ENCODE measurements at regions not wholly inside any gene's neighbourhood (a gene's known extent, or its start where the extent isn't known, plus 50 kb on each side); places are given as distances from the start of the nearest gene placed in this dataset.
"Not testable (repeated sequence)": the region's sequence is repeated elsewhere in the genome, so short reads cannot be mapped to it uniquely, and the experiment has no call there.

- DNase-seq: no peak
Observed at GRCh38 chr5:60439552-60439951, 260.4 kb downstream of the DEPDC1B start.

DNA sequence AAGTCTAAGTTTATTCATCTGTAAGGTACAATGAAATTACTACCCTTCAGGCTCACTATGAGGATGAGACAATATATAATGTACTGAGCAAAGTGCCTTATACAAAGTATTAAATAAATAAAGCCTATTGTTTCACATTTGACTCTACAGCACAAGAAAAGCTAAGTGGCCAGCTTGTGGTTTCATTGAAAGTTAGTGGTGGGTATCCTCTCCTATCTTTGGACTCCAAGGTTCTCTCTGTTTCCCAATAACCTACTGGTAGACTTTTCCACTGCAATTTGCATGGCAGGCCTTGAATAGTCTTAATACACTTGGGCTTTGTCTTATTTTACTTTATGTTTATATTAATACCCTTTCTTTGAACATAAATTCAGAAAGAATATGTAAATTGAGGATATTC is 262.7 kb downstream of the DEPDC1B start:
- DNase-seq: no peak

DNA sequence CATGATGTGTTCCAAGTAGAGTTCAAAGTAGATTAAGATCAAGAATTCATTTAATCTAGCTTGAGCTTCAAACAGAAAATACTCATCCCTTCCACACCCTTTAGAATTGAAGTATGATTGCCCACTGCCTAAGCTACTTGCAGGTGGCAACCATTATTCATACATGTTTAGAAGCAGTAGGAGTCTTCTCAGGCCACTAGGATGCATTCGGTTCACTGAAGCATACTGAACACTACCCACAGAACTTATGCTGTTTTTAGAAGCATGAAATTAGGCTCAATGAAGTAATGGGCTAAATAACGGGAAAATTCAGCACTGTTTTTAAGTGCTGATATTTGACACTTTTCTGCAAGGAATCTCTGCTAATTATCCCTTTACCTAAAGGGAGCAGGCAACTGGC is 263.4 kb downstream of the DEPDC1B start:
- DNase-seq: no peak

DNA sequence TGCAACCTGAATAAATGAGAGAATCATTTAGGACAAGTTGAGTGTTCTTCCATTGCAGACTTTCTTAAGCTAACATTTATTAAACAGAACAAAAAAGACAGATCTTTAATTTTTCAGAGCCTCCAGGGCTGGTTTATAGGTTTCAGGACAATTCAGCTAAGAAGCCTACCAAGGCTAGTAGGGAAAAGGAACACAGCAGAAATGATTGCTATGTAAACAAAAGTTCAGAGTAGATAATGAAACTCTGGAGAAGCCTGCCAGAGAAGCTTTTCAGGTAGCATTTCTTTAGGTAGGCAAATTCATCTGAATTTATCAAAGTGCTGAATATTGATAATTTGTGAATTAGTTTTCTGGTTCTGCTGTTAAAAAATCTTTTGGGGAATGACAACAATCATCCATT is 264.2 kb downstream of the DEPDC1B start:
- DNase-seq: no peak

- DNase-seq: not testable (repeated sequence)
Observed at GRCh38 chr5:60426189-60426588, 273.8 kb downstream of the DEPDC1B start.

- DNase-seq: not testable (repeated sequence)
Observed at GRCh38 chr5:60420773-60421172, 279.2 kb downstream of the DEPDC1B start.

- DNase-seq: no peak
Observed at GRCh38 chr5:60417500-60418181, 282.3 kb downstream of the DEPDC1B start.

DNA sequence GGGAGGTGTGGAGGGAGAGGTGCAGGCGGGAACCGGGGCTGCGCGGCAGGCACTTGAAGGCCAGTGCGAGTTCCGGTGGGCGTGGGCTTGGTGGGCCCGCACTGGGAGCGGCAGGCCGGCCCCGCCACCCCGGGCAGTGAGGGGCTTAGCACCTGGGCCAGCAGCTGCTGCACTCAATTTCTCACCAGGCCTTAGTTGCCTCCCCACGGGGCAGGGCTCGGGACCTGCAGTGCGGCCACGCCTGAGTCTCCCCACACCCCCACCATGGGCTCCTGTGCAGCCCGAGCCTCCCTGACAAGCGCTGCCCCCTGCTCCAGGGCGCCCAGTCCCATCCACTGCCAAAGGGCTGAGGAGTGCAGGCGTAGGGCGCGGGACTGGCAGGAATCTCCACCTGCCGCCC is 284.5 kb downstream of the DEPDC1B start:
- no peak for DNase-seq

- no peak for DNase-seq
Observed at GRCh38 chr5:60410427-60410826, 289.5 kb downstream of the DEPDC1B start.

- DNase-seq: no peak
Observed at GRCh38 chr5:60404171-60404570, 295.8 kb downstream of the DEPDC1B start.

DNA sequence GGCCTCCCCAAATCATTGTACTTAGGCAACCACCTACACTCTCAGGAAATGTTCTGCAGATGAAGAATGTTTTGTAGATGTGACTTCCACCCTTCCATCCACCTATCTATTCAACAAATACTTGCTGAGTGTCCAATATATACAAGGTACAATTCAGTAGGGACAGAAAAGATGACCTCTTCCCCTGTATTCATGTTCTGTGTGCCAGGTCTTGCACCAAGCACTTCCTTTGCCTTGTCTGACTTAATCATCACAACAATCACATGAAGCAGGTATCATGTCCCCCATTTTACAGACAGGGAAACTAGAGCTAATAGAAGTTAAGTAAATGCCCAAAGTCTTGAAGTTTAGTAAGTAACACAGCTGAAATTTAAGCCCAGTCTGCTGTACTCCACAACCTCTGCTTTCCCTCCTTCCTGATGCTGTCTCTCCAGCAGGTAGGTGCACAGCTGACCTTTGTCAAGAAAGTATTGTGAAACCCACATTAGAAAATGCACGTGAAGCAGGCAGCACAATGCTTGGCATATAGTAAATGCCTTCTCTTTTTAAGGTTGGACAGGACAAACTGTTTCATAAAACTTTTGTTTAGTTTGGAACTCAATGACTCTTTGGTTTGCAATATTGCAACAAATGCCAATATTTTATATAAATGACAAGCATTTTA is 296.5 kb downstream of the DEPDC1B start:
- DNase-seq: no peak

DNA sequence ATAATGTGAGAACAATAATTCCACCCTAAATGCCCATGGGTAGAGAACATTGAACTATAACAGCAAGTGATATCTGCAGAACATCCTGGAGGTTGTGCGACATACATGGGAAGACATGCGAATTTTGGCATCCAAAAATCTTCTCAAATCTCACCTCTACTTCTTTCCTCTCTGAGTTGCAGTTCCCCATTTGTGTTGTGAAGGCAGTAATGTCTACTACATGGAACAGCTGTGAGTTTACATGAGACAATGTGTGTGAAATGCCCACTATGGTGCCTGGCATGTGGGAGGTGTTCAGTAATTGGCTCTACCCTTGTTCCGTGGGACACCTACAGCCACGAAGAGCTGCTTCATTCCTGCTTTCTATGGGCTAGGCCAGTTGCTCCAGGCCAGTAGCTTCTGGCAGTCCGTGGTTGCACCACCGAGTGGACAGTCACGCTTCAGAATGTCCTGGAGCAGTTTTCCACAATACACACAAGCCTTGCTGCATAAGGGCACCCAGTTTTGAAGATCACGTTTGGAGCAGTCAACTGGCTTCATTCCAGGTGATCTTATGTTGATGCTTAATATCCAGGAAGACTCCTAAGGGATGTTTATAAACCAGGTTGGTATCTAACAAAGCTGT is 297.7 kb downstream of the DEPDC1B start:
- DNase-seq: no peak

DNA sequence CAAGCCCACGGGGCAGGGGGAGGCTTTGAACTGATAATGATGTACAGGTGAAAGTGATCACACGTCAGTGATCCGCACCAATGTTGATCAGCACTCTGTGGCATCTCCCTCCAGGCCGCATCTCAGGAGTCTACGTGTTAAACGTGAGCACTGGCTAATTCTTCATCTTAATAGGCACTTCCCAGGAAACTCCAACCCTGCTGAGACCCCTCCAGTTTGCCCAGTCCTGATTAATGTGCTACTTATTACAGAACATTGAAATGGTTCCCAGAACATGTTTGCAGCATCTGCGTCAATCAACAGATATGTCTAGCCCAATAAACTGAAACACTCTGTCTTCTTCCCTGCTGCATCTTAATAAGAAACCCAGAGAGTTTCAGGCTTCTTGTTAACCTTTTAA is 298.4 kb downstream of the DEPDC1B start:
- no peak for DNase-seq

DNA sequence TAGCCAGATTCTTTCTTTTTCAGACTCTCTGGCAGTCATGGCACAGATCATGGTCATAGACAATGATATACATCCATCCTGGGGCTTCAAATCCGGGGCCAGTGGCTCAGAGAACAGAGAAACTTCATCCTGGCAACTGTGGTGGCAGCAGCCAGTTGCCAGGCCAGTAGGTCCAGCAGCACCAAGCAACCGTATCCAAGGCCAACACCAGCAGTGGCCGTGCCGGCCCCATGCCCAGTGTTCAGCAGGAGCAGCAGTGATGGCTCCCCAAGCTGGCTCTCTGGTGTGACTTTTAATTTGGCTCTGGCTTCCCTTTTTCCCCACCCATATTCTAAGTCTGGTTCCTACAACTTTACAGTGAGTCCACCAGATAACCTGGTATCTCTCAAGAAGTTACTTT is 300.5 kb downstream of the DEPDC1B start:
- DNase-seq: no peak

DNA sequence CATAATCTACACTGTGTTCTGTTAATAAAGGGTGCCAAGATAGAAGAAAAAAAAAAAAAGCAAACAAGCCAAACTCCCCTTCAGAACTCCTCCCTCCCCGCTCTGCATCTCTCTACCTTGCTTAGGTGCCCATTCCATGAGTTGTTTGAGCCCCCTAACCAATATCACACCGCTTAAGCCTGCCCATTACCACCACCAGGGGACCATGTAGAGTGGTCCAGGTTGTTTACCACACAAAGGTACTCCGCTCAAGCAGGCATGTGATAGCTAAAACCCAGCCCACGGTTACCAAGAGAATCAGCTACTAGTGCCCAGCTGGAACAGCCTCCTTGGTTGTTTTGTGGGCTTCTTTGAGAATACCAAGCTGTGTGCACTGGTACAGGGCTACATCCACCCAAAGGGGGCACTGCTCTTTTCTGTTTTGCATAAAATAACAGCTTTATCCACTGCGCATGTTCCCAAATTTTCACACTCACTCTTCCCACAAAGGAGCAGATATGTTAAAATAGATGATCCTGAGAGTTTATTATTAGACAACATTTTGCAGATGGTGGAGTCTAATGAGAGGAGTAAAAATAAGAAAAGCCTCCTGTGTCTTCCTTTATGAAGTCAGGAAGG is 304.1 kb downstream of the DEPDC1B start:
- DNase-seq: no peak

- no peak for DNase-seq
Observed at GRCh38 chr5:60387051-60387440, 312.9 kb downstream of the DEPDC1B start.

- no peak for DNase-seq
Observed at GRCh38 chr5:60386436-60387050, 313.4 kb downstream of the DEPDC1B start.

DNA sequence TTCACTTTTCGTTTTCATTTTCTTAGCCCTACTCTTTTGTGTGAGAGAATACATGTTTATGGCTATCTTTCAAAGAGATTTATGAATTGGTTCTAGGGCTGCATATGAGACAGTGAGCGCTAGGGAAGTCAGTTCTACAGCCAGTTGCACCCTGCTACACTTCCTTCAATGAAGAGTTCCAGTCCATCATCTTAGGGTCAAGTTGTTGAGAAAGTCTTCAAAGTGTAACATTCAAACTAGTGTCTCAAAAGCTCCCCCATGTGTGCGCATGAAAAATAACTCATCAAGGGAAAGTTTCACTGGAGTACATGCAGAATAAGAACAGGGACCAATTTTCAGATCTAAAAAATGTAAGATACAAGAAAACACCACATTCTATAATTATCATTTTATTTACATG is 317.2 kb downstream of the DEPDC1B start:
- no peak for DNase-seq

GRCh38 chr5:60379907-60380306 is 320.1 kb downstream of the DEPDC1B start:
- no peak for DNase-seq

DNA sequence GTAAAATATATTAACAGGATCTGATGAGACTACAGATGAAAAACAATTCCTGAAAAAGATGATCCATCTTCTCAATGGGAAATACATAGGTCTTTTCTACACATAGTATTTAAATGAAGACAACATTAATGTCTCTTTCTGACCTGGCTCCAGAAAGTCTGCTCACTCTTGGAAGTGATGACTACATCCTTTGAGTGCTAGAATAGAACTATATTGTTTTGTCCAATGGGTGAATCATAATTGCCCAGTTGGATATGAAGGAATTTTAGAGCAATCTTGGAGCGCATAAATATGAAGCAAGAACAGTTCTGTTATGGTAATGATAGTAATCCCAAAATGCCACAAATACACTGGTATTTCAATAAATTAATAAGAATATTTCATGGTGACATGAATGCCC is 322.1 kb downstream of the DEPDC1B start:
- no peak for DNase-seq

GRCh38 chr5:60376860-60377259 is 323.1 kb downstream of the DEPDC1B start:
- DNase-seq: no peak

DNA sequence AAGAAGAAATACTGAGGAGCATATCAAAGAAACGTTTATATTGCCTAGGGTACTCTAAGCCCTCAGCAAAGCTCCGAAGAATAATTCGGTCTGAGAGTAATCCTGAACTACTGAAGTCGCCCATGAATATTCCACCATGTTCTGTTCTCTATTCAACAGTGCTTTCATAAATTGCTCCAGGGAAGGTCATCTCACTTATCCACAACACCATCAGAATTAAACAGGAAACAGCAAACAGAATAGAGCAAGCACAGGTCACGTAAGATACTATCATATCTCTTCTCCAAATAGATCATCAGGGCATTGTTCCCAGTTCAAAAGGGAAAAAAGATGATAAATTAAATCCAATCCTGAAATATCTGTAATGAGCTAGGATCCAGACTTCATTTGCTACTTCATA is 325.6 kb downstream of the DEPDC1B start:
- DNase-seq: no peak

DNA sequence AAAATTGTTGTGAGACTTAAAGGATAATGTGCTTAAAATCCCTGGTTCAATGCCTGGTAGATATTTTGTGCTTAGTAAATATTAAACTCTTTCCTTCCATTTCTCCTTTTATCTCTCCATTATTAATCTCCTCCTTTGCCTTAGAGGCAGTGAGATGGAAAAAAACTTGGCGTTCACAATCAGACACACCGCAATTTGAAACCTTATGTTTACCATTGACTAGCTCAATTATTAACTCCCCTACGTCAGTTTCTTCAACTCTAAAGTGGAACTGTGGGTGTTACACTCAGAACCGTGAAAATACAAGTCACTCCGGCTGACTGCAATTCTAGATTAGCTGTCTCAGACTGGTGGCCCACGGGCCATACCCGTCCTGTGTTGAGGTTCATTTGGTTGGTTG is 327.2 kb downstream of the DEPDC1B start:
- DNase-seq: no peak

DNA sequence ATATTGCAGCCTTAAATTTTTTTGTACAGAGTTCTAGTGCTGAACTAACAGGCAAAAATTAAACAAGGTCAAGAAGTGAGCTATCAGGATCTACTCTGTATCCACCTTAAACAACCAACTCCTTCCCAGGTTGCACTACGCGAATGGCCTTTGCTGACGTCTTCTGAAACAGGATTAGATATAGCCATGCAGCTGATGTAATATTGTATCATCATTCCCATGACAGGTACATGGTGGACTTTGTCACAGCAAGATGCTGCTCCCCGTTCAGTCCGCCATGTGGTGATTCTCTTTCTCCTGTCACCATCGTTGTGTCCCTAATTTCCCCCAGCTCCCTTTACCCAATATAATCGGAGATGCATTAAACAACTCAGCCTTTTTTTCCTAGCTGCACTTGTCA is 328.9 kb downstream of the DEPDC1B start:
- no peak for DNase-seq
